ENCODE measurements at regions not wholly inside any gene's neighbourhood (a gene's known extent, or its start where the extent isn't known, plus 50 kb on each side); places are given as distances from the start of the nearest gene placed in this dataset.

GRCh38 chr16:54477714-54478113 lies 191.1 kb upstream of the IRX3 start:
- TF ChIP-seq CTCF (IDR thresholded peaks at IDR 0.05) (no peak), POLR2A (IDR thresholded peaks at IDR 0.05; ENCODE audit: low read length) (no peak), POLR2AphosphoS2 (conservative IDR thresholded peaks at IDR 0.05; ENCODE audit: low read length) (no peak), RCOR1 (IDR thresholded peaks at IDR 0.05; ENCODE audit: low read depth, low read length) (no peak), MAFK (IDR thresholded peaks at IDR 0.05; ENCODE audit: partially characterized antibody) (no peak), TP53 (CRISPR knock-in tag; IDR thresholded peaks at IDR 0.05) (no peak), REST (IDR thresholded peaks at IDR 0.05) (no peak), PBX3 (IDR thresholded peaks at IDR 0.05) (no peak), MAX (IDR thresholded peaks at IDR 0.05) (no peak), MYC (IDR thresholded peaks at IDR 0.05; ENCODE audit: borderline replicate concordance, low read length) (no peak)

All from A549 (cell line).